Activated naive CD8-positive, alpha-beta T cell treated with anti-CD3 and anti-CD28 coated beads, Interleukin-2, amount 10 ng/mL, durations not matched to agents 7 days and 5 days (primary cell): ENCODE measurements at regions not wholly inside any gene's neighbourhood (a gene's known extent, or its start where the extent isn't known, plus 50 kb on each side); places are given as distances from the start of the nearest gene placed in this dataset.

ENCODE experiments used
- ATAC-seq: fragments of 150-1000 bp; cut with Tn5 transposase; one replicate; pipeline ENCODE4 v1.10.0; 2021; ENCODE audit warnings: low read depth, moderate library complexity
- POLR2A ChIA-PET: fragments of 350-600 bp; sonication (Branson Sonifier 250); formaldehyde crosslinking; loops from one replicate; lab custom pipeline; 2021; ENCODE audit warnings: antibody characterized with exemption; lab: Charles Lee
- DNase-seq: peaks from one replicate; pipeline ENCODE4 v3.0.0; 2021
- H3K27ac Mint-ChIP-seq: one replicate; pipeline ENCODE4 v1.8.0; 2022; ENCODE audit warnings: mild to moderate bottlenecking, mixed read lengths
- H3K27me3 Mint-ChIP-seq: one replicate; pipeline ENCODE4 v1.8.0; 2022; ENCODE audit warnings: mild to moderate bottlenecking, moderate library complexity, mixed read lengths
- H3K36me3 Mint-ChIP-seq: one replicate; pipeline ENCODE4 v1.8.0; 2021; ENCODE audit warnings: mild to moderate bottlenecking, mixed read lengths
- H3K4me1 Mint-ChIP-seq: one replicate; pipeline ENCODE4 v1.8.0; 2021; ENCODE audit warnings: mixed read lengths
- H3K4me3 Mint-ChIP-seq: one replicate; pipeline ENCODE4 v1.8.0; 2022; ENCODE audit warnings: mild to moderate bottlenecking, moderate library complexity, mixed read lengths
- H3K9me3 Mint-ChIP-seq: one replicate; pipeline ENCODE4 v1.8.0; 2021; ENCODE audit warnings: mixed read lengths

GRCh38 chr6:91434576-91434975 lies 847.7 kb upstream of the MAP3K7 start:
- POLR2A ChIA-PET: no interaction called here
- H3K36me3 Mint-ChIP-seq: no peaks in the 10 kb centered on the region
- no peaks in the 10 kb centered on the region for H3K4me1 Mint-ChIP-seq
- no peaks in the 10 kb centered on the region for H3K27me3 Mint-ChIP-seq
- DNase-seq: no peak
- H3K9me3 Mint-ChIP-seq: peaks cover 2% of the 10 kb centered on the region
- no peak for ATAC-seq
- H3K4me3 Mint-ChIP-seq: no peak overlapping the region
- H3K27ac Mint-ChIP-seq: no peak overlapping the region

- no peak overlapping the region for H3K4me3 Mint-ChIP-seq
- DNase-seq: no peak
- ATAC-seq: no peak
Observed at GRCh38 chr6:91433660-91434534, 847.0 kb upstream of the MAP3K7 start.

GRCh38 chr6:91428953-91429560 lies 842.2 kb upstream of the MAP3K7 start:
- Mint-ChIP-seq H3K36me3 (no peaks in the 10 kb centered on the region), H3K27ac (no peak overlapping the region), H3K27me3 (no peaks in the 10 kb centered on the region), H3K4me1 (no peaks in the 10 kb centered on the region), H3K4me3 (no peak overlapping the region), H3K9me3 (no peaks in the 10 kb centered on the region)
- ATAC-seq: no peak
- no peak for DNase-seq
- POLR2A ChIA-PET: no interaction called here

More at GRCh38 chr6:91433660-91434534, 847.0 kb upstream of the MAP3K7 start:
- H3K27me3 Mint-ChIP-seq: no peaks in the 10 kb centered on the region
- peaks cover 2% of the 10 kb centered on the region for H3K9me3 Mint-ChIP-seq
- no peaks in the 10 kb centered on the region for H3K4me1 Mint-ChIP-seq
- no peak overlapping the region for H3K27ac Mint-ChIP-seq
- H3K36me3 Mint-ChIP-seq: no peaks in the 10 kb centered on the region
- POLR2A ChIA-PET: no interaction called here

- Mint-ChIP-seq H3K4me1 (no peaks in the 10 kb centered on the region), H3K36me3 (no peaks in the 10 kb centered on the region), H3K27ac (no peak overlapping the region), H3K4me3 (no peak overlapping the region), H3K27me3 (no peaks in the 10 kb centered on the region), H3K9me3 (no peaks in the 10 kb centered on the region)
- POLR2A ChIA-PET: no interaction called here
- DNase-seq (no peak), ATAC-seq (no peak)
Observed at GRCh38 chr6:91428296-91428695, 841.4 kb upstream of the MAP3K7 start.

GRCh38 chr6:91420243-91420642 lies 833.4 kb upstream of the MAP3K7 start:
- DNase-seq: no peak
- POLR2A ChIA-PET: no interaction called here
- ATAC-seq: no peak

GRCh38 chr6:91415031-91415605 lies 828.2 kb upstream of the MAP3K7 start:
- DNase-seq: no peak
- no peaks in the 10 kb centered on the region for H3K36me3 Mint-ChIP-seq
- POLR2A ChIA-PET: no interaction called here
- ATAC-seq: no peak
- H3K27ac Mint-ChIP-seq: no peak overlapping the region
- no peaks in the 10 kb centered on the region for H3K4me1 Mint-ChIP-seq
- H3K9me3 Mint-ChIP-seq: peaks cover 4% of the 10 kb centered on the region
- H3K27me3 Mint-ChIP-seq: no peaks in the 10 kb centered on the region
- no peak overlapping the region for H3K4me3 Mint-ChIP-seq

More at GRCh38 chr6:91420243-91420642, 833.4 kb upstream of the MAP3K7 start:
- no peaks in the 10 kb centered on the region for H3K4me1 Mint-ChIP-seq
- H3K36me3 Mint-ChIP-seq: no peaks in the 10 kb centered on the region
- no peak overlapping the region for H3K27ac Mint-ChIP-seq
- peaks cover 7% of the 10 kb centered on the region for H3K9me3 Mint-ChIP-seq
- no peak overlapping the region for H3K4me3 Mint-ChIP-seq
- no peaks in the 10 kb centered on the region for H3K27me3 Mint-ChIP-seq

- no peaks in the 10 kb centered on the region for H3K27me3 Mint-ChIP-seq
- POLR2A ChIA-PET: no interaction called here
- H3K4me1 Mint-ChIP-seq: no peaks in the 10 kb centered on the region
- H3K4me3 Mint-ChIP-seq: no peak overlapping the region
- H3K27ac Mint-ChIP-seq: no peak overlapping the region
- ATAC-seq (no peak), DNase-seq (no peak)
- H3K36me3 Mint-ChIP-seq: no peaks in the 10 kb centered on the region
- peaks cover 2% of the 10 kb centered on the region for H3K9me3 Mint-ChIP-seq
Observed at GRCh38 chr6:91412532-91412931, 825.7 kb upstream of the MAP3K7 start.

- H3K27ac Mint-ChIP-seq: no peak overlapping the region
- DNase-seq: no peak
- POLR2A ChIA-PET: no interaction called here
- no peaks in the 10 kb centered on the region for H3K36me3 Mint-ChIP-seq
- peaks cover 8% of the 10 kb centered on the region for H3K9me3 Mint-ChIP-seq
- H3K27me3 Mint-ChIP-seq: no peaks in the 10 kb centered on the region
- no peak overlapping the region for H3K4me3 Mint-ChIP-seq
- no peaks in the 10 kb centered on the region for H3K4me1 Mint-ChIP-seq
- ATAC-seq: no peak
Observed at GRCh38 chr6:91407706-91408105, 820.8 kb upstream of the MAP3K7 start.

- Mint-ChIP-seq H3K4me1 (no peaks in the 10 kb centered on the region), H3K4me3 (no peak overlapping the region), H3K27me3 (no peaks in the 10 kb centered on the region), H3K9me3 (peaks cover 2% of the 10 kb centered on the region), H3K36me3 (no peaks in the 10 kb centered on the region), H3K27ac (no peak overlapping the region)
- POLR2A ChIA-PET: no interaction called here
- DNase-seq (no peak), ATAC-seq (no peak)
Observed at GRCh38 chr6:91392951-91393350, 806.1 kb upstream of the MAP3K7 start.

GRCh38 chr6:91387290-91388059 lies 800.6 kb upstream of the MAP3K7 start:
- H3K27me3 Mint-ChIP-seq: no peaks in the 10 kb centered on the region
- no peak for ATAC-seq
- H3K36me3 Mint-ChIP-seq: no peaks in the 10 kb centered on the region
- H3K27ac Mint-ChIP-seq: no peak overlapping the region
- H3K9me3 Mint-ChIP-seq: peaks cover 2% of the 10 kb centered on the region
- POLR2A ChIA-PET: no interaction called here
- no peak for DNase-seq
- H3K4me1 Mint-ChIP-seq: no peaks in the 10 kb centered on the region
- H3K4me3 Mint-ChIP-seq: no peak overlapping the region

- POLR2A ChIA-PET: no interaction called here
- no peaks in the 10 kb centered on the region for H3K36me3 Mint-ChIP-seq
- H3K27me3 Mint-ChIP-seq: no peaks in the 10 kb centered on the region
- DNase-seq: no peak
- peaks cover 2% of the 10 kb centered on the region for H3K9me3 Mint-ChIP-seq
- ATAC-seq: no peak
- H3K4me1 Mint-ChIP-seq: no peaks in the 10 kb centered on the region
- H3K4me3 Mint-ChIP-seq: no peak overlapping the region
- no peak overlapping the region for H3K27ac Mint-ChIP-seq
Observed at GRCh38 chr6:91386204-91386603, 799.3 kb upstream of the MAP3K7 start.

GRCh38 chr6:91383207-91383606 lies 796.3 kb upstream of the MAP3K7 start:
- no peak overlapping the region for H3K27ac Mint-ChIP-seq
- H3K36me3 Mint-ChIP-seq: no peaks in the 10 kb centered on the region
- ATAC-seq (no peak), DNase-seq (no peak)
- H3K4me3 Mint-ChIP-seq: no peak overlapping the region
- no peaks in the 10 kb centered on the region for H3K9me3 Mint-ChIP-seq
- H3K27me3 Mint-ChIP-seq: no peaks in the 10 kb centered on the region
- H3K4me1 Mint-ChIP-seq: no peaks in the 10 kb centered on the region
- POLR2A ChIA-PET: no interaction called here

- Mint-ChIP-seq H3K4me1 (no peaks in the 10 kb centered on the region), H3K4me3 (no peak overlapping the region), H3K27me3 (no peaks in the 10 kb centered on the region), H3K27ac (no peak overlapping the region), H3K36me3 (no peaks in the 10 kb centered on the region), H3K9me3 (no peaks in the 10 kb centered on the region)
- DNase-seq: no peak
- POLR2A ChIA-PET: no interaction called here
- no peak for ATAC-seq
Observed at GRCh38 chr6:91376686-91377085, 789.8 kb upstream of the MAP3K7 start.
